Endothelial cell of umbilical vein (primary cell): ENCODE measurements at regions not wholly inside any gene's neighbourhood (a gene's known extent, or its start where the extent isn't known, plus 50 kb on each side); places are given as distances from the start of the nearest gene placed in this dataset.

ENCODE experiments used
- BruUV-seq: library from RNA; stranded (reverse); fragments of 400-500 nt; replicated peaks from 2 replicates; lab custom pipeline; 2021; lab: Mats Ljungman, UMichigan
- CTCF ChIA-PET: fragments of 300-600, 350-600 bp; sonication (Branson Sonifier 250); formaldehyde crosslinking; loops from one replicate; lab custom pipeline; 2021; ENCODE audit warnings: antibody characterized with exemption, inconsistent platforms; lab: Charles Lee
- POLR2A ChIA-PET: fragments of 300-600, 350-600 bp; sonication (Branson Sonifier 250); formaldehyde crosslinking; loops from one replicate; lab custom pipeline; 2021; ENCODE audit warnings: antibody characterized with exemption, inconsistent platforms; lab: Charles Lee
- DNase-seq: peaks from one replicate; pipeline ENCODE4 v3.0.0-alpha.2; 2011; ENCODE audit warnings: low read depth, low spot score
- FAIRE-seq: peaks from 2 replicates; lab custom pipeline; 2011; peaks lifted over from hg19 to GRCh38; lab: Jason Lieb, UNC
- H2AFZ ChIP-seq: 2 replicates; pipeline ENCODE4 v1.6.0; 2012; ENCODE audit warnings: low read depth, low read length, control low read depth, inconsistent platforms
- H3K27ac ChIP-seq: 2 replicates; pipeline ENCODE4 v1.5.1; 2011; ENCODE audit warnings: low read depth, mild to moderate bottlenecking, control low read depth, low read length, moderate library complexity; ENCODE audit not compliant: insufficient read depth
- H3K27me3 ChIP-seq, 2 experiments: 2 replicates each; pipeline versions ENCODE4 v1.6.0 to v1.6.1; 2011; ENCODE audit warnings: low read length in 2 of 2, mixed read lengths in 1 of 2; ENCODE audit not compliant: control insufficient read depth in 2 of 2, insufficient read depth in 2 of 2
- H3K36me3 ChIP-seq, 2 experiments: 2 replicates in 1 of 2; 3 replicates in 1 of 2; pipeline ENCODE4 v1.5.1; 2011; ENCODE audit warnings: low read length in 2 of 2, mild to moderate bottlenecking in 1 of 2, moderate library complexity in 1 of 2; ENCODE audit not compliant: control insufficient read depth in 2 of 2, insufficient read depth in 2 of 2; ENCODE audit errors: extremely low read depth in 1 of 2
- H3K4me1 ChIP-seq: 3 replicates; pipeline ENCODE4 v1.5.1; 2011; ENCODE audit warnings: mild to moderate bottlenecking, low read length; ENCODE audit not compliant: control insufficient read depth, insufficient read depth; ENCODE audit errors: extremely low read depth
- H3K4me2 ChIP-seq: 2 replicates; pipeline ENCODE4 v1.6.1; 2011; ENCODE audit warnings: low read length, control low read depth, mixed read lengths; ENCODE audit not compliant: insufficient read depth
- H3K4me3 ChIP-seq, 3 experiments: fragments of 200-600 bp in 1 of 3; sonication (generic), shearing (Covaris generic) in 1 of 3; replicated peaks in 1 of 3; 2 replicates each; pipeline ENCODE4 v1.5.1; 2011 to 2016; ENCODE audit warnings: control low read depth in 3 of 3, low read length in 3 of 3, mild to moderate bottlenecking in 2 of 3, inconsistent platforms in 1 of 3, low read depth in 1 of 3, moderate library complexity in 1 of 3; ENCODE audit not compliant: insufficient read depth in 1 of 3
- H3K79me2 ChIP-seq: 2 replicates; pipeline ENCODE4 v1.6.0; 2012; ENCODE audit warnings: low read length, inconsistent platforms; ENCODE audit not compliant: control insufficient read depth, insufficient read depth
- H3K9ac ChIP-seq: replicated peaks from 2 replicates; pipeline ENCODE3; 2011; ENCODE audit warnings: low read length, control low read depth; ENCODE audit not compliant: insufficient read depth; ENCODE audit errors: extremely low read depth
- H3K9me1 ChIP-seq: replicated peaks from 3 replicates; pipeline ENCODE4 v1.6.0; 2011; ENCODE audit warnings: mild to moderate bottlenecking, low read length; ENCODE audit not compliant: control insufficient read depth, insufficient read depth; ENCODE audit errors: extremely low read depth
- H3K9me3 ChIP-seq: replicated peaks from 2 replicates; pipeline ENCODE4 v1.5.1; 2012; ENCODE audit warnings: low read length, inconsistent platforms; ENCODE audit not compliant: control insufficient read depth, insufficient read depth
- H4K20me1 ChIP-seq: replicated peaks from 2 replicates; pipeline ENCODE3; 2011; ENCODE audit warnings: mild to moderate bottlenecking, low read length; ENCODE audit not compliant: control insufficient read depth, insufficient read depth; ENCODE audit errors: extremely low read depth
- EZH2 ChIP-seq: IDR thresholded peaks from 2 replicates; pipeline ENCODE4 v1.6.1; 2012; ENCODE audit warnings: borderline replicate concordance, low read depth, mild to moderate bottlenecking, moderate library complexity, low read length, inconsistent platforms; ENCODE audit not compliant: severe bottlenecking
- FOS ChIP-seq: IDR thresholded peaks from 2 replicates; pipeline ENCODE4 v1.6.1; 2011; ENCODE audit warnings: mild to moderate bottlenecking, low read length, moderate library complexity, borderline replicate concordance; ENCODE audit not compliant: insufficient read depth
- GATA2 ChIP-seq: IDR thresholded peaks from 2 replicates; pipeline ENCODE4 v1.7.0; 2011; ENCODE audit warnings: low read depth, mild to moderate bottlenecking, moderate library complexity, mixed read lengths, low read length; ENCODE audit not compliant: insufficient read length, insufficient read depth
- JUN ChIP-seq: IDR thresholded peaks from 2 replicates; pipeline ENCODE4 v1.6.1; 2011; ENCODE audit warnings: borderline replicate concordance, low read depth; ENCODE audit not compliant: insufficient read length, insufficient read depth
- MYC ChIP-seq: IDR thresholded peaks from one replicate; pipeline ENCODE4 v1.6.1; 2011; ENCODE audit warnings: mild to moderate bottlenecking, low read depth, low read length
- POLR2A ChIP-seq: IDR thresholded peaks from 2 replicates; pipeline ENCODE4 v1.6.1; 2012; ENCODE audit warnings: low read depth, mild to moderate bottlenecking, control low read depth, low read length
- POLR2AphosphoS5 ChIP-seq: IDR thresholded peaks from 2 replicates; pipeline ENCODE4 v1.6.1; 2012; ENCODE audit warnings: low read depth, mild to moderate bottlenecking, control low read depth, low read length, moderate library complexity; ENCODE audit not compliant: insufficient read depth
- dilution Hi-C: fragments of 300-500 bp; cut with MboI; formaldehyde crosslinking; loops from one replicate; pipeline ENCODE4 v1.15.0; 2019; ENCODE audit warnings: low sequenced_read_pairs; ENCODE audit not compliant: extremely low pct_ligation_motif_present
- intact Hi-C: fragments of 100-400 bp; cut with micrococcal nuclease; formaldehyde crosslinking; loops from one replicate; pipeline ENCODE4 v1.10.0; 2022
- TF ChIP-seq, protein P1 (sequence below), 2 donors: IDR thresholded peaks; 1 replicate in 1 of 2; 2 replicates in 1 of 2; pipeline ENCODE4 v1.5.1; 2011; ENCODE audit warnings: low read length in 2 of 2, mild to moderate bottlenecking in 2 of 2, moderate library complexity in 2 of 2, control low read depth in 1 of 2, inconsistent platforms in 1 of 2, low read depth in 1 of 2; ENCODE audit not compliant: insufficient read depth in 1 of 2; ENCODE audit errors: extremely low read depth in 1 of 2
- TF ChIP-seq, protein P2 (sequence below): IDR thresholded peaks from 2 replicates; pipeline ENCODE4 v1.6.1; 2011; ENCODE audit not compliant: insufficient read depth, insufficient read length

DNA sequence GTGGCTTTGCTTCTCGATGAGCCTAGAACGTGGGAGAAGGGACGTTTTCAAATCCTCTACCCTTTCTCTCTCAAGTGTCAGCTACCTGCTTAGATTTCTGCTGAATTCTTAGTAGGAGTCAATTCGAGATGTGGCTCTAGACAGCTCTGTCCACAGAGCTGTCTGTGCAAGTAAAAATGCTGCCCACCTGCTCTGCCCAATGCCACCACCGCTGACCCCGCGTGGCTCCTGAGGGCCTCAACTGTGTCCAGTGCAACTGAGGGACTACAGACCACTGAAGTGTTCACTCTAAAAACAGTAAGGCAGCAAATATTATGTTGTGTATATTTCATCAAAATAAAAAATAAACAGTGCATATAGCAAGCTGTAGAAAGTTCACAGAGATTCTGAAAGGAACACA lies 266.3 kb downstream of the ZNF516 start:
- Histone ChIP-seq H3K9me3 (peaks cover 2% of the 10 kb centered on the region), H3K79me2 (no peaks in the 10 kb centered on the region), H3K4me2 (no peak overlapping the region), H3K4me1 (no peaks in the 10 kb centered on the region), H3K4me3 (no peak overlapping the region), H3K9ac (no peak overlapping the region), H3K9me1 (no peaks in the 10 kb centered on the region), H2AFZ (no peak overlapping the region), H3K27me3 (no peaks in the 10 kb centered on the region), H3K27ac (no peak overlapping the region), H4K20me1 (no peaks in the 10 kb centered on the region), H3K36me3 (no peaks in the 10 kb centered on the region)
- ChIA-PET CTCF (no interaction called here), POLR2A (no interaction called here)
- FAIRE-seq (no peak), DNase-seq (no peak)
- dilution Hi-C loops (no loop called here), intact Hi-C loops (no loop called here)
- no peak for TF ChIP-seq GATA2
- no peak for TF ChIP-seq EZH2
- TF ChIP-seq FOS = no peak
- no peak for TF ChIP-seq MYC
- TF ChIP-seq JUN = no peak
- TF ChIP-seq, protein P1, sequence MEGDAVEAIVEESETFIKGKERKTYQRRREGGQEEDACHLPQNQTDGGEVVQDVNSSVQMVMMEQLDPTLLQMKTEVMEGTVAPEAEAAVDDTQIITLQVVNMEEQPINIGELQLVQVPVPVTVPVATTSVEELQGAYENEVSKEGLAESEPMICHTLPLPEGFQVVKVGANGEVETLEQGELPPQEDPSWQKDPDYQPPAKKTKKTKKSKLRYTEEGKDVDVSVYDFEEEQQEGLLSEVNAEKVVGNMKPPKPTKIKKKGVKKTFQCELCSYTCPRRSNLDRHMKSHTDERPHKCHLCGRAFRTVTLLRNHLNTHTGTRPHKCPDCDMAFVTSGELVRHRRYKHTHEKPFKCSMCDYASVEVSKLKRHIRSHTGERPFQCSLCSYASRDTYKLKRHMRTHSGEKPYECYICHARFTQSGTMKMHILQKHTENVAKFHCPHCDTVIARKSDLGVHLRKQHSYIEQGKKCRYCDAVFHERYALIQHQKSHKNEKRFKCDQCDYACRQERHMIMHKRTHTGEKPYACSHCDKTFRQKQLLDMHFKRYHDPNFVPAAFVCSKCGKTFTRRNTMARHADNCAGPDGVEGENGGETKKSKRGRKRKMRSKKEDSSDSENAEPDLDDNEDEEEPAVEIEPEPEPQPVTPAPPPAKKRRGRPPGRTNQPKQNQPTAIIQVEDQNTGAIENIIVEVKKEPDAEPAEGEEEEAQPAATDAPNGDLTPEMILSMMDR (IDR thresholded peaks at IDR 0.05; ENCODE audit: extremely low read depth in 1 of 2, insufficient read depth in 1 of 2, low read depth in 1 of 2, low read length in 2 of 2) = no peak
- no peak for TF ChIP-seq POLR2A
- TF ChIP-seq, protein P2, sequence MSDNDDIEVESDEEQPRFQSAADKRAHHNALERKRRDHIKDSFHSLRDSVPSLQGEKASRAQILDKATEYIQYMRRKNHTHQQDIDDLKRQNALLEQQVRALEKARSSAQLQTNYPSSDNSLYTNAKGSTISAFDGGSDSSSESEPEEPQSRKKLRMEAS = no peak
- no peak for TF ChIP-seq POLR2AphosphoS5
- BruUV-seq = no TSS peak
